ENCODE measurements at regions not wholly inside any gene's neighbourhood (a gene's known extent, or its start where the extent isn't known, plus 50 kb on each side); places are given as distances from the start of the nearest gene placed in this dataset.

DNA sequence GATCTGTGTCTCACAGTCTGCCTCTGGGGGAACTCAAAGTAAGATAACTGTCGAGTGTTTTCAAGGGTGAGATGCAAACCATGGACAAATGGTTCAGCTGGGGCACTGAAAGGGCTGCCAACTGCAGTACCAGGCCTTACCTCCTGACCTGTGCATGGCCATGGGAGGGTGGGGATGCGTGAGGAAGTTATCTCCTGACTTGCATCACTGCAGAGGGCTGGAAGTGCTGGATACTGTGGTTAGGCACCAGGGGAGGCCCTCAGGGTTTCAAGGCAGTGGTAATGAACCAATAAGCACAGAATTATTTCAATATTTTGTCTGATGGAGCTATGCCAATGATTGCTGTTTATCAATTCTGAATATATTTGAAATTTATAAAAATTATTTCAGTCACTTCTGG, 159.2 kb downstream of the CYLD start:
- Histone ChIP-seq H3K27me3 (no peaks in the 10 kb centered on the region), H3K36me3 (no peaks in the 10 kb centered on the region), H3K4me3 (no peak overlapping the region), H3K4me1 (no peaks in the 10 kb centered on the region), H3K27ac (no peak overlapping the region), H3K9me3 (no peaks in the 10 kb centered on the region)
- DNase-seq, result no peak
- no peak for TF ChIP-seq POLR2AphosphoS5 (IDR thresholded peaks at IDR 0.05)
- WGBS, 2 donors (ENCODE audit: low coverage in 1 of 2), result 50 to 65% methylated on average over 1 to 2 of the region's 2 CpGs
- intact Hi-C loops (cut with DNase I; ENCODE audit: low total_unique reads) (no loop called here), in situ Hi-C loops (cut with MboI; ENCODE audit: low pct_ligation_motif_present in 1 of 4, low pct_unique_long_range_greater_than_20kb in 1 of 4, low sequenced_read_pairs in 3 of 4) (no loop called here)

DNA sequence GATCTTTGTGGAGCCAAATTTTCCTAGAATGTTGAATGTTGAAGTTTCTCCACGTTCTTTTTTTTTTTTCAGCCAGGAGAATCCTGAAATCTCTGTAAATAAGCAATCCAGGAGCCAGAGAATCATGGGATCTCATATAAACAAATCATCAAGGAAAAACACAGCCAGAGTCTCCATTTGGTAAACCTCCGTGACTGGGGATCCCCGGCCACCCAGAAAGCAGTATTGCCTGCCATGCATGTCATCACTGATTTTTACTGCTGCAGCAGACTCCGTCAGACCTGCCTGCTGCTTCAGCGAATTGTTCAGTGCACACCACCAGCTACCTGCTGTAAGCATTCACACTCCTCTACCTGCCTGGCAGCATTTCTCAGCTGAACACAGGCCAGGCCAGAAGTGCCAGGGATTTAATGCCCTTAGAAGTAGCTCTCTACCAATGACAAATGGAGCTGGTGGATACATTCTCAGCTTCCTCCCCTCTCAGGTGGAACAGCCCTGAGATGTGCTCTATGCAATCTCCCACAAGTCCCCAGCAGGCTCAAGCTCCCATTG, 158.6 kb downstream of the CYLD start:
- DNase-seq, result no peak
- no peaks in the 10 kb centered on the region for H3K27me3 ChIP-seq
- H3K36me3 ChIP-seq, result no peaks in the 10 kb centered on the region
- in situ Hi-C loops (cut with MboI; ENCODE audit: low pct_ligation_motif_present in 1 of 4, low pct_unique_long_range_greater_than_20kb in 1 of 4, low sequenced_read_pairs in 3 of 4), result no loop called here
- no peaks in the 10 kb centered on the region for H3K9me3 ChIP-seq
- no peak overlapping the region for H3K27ac ChIP-seq
- intact Hi-C loops (cut with DNase I; ENCODE audit: low total_unique reads), result no loop called here
- WGBS, 2 donors (ENCODE audit: low coverage in 1 of 2), result 8 to 46% methylated on average over 1 to 5 of the region's 5 CpGs
- H3K4me1 ChIP-seq, result no peaks in the 10 kb centered on the region
- TF ChIP-seq POLR2AphosphoS5 (IDR thresholded peaks at IDR 0.05) (no peak), EP300 (IDR thresholded peaks at IDR 0.05; ENCODE audit: low read depth) (no peak), POLR2A (IDR thresholded peaks at IDR 0.05) (no peak)
- TF ChIP-seq, protein P1, sequence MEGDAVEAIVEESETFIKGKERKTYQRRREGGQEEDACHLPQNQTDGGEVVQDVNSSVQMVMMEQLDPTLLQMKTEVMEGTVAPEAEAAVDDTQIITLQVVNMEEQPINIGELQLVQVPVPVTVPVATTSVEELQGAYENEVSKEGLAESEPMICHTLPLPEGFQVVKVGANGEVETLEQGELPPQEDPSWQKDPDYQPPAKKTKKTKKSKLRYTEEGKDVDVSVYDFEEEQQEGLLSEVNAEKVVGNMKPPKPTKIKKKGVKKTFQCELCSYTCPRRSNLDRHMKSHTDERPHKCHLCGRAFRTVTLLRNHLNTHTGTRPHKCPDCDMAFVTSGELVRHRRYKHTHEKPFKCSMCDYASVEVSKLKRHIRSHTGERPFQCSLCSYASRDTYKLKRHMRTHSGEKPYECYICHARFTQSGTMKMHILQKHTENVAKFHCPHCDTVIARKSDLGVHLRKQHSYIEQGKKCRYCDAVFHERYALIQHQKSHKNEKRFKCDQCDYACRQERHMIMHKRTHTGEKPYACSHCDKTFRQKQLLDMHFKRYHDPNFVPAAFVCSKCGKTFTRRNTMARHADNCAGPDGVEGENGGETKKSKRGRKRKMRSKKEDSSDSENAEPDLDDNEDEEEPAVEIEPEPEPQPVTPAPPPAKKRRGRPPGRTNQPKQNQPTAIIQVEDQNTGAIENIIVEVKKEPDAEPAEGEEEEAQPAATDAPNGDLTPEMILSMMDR (IDR thresholded peaks at IDR 0.05), result no peak
- H3K4me3 ChIP-seq, result no peak overlapping the region

DNA sequence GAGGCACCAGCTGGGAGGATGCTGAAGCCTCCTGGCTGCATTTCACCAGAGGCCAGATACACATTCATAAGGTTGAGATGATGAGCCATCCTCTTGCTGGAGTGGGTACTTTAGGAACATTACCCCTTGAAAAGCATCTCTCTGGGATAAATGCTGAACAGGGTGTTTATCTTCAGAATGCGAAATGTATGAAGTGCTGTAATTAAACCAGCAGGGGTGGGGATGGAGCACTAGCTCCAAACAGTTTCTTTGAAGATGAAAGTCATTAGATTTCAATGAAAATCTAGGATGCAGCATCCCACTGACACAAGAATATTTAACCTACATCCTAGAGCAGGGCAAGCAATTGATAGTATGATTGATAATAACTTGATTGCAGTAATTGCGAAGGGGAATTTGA, 158.1 kb downstream of the CYLD start:
- H3K27ac ChIP-seq, result no peak overlapping the region
- H3K9me3 ChIP-seq, result no peaks in the 10 kb centered on the region
- 75 to 85% methylated on average over 2 of the region's 2 CpGs for WGBS, 2 donors (ENCODE audit: low coverage in 1 of 2)
- no peak for DNase-seq
- in situ Hi-C loops (cut with MboI; ENCODE audit: low pct_ligation_motif_present in 1 of 4, low pct_unique_long_range_greater_than_20kb in 1 of 4, low sequenced_read_pairs in 3 of 4) (no loop called here), intact Hi-C loops (cut with DNase I; ENCODE audit: low total_unique reads) (no loop called here)
- H3K4me1 ChIP-seq, result no peaks in the 10 kb centered on the region
- no peak overlapping the region for H3K4me3 ChIP-seq
- H3K27me3 ChIP-seq, result no peaks in the 10 kb centered on the region
- H3K36me3 ChIP-seq, result no peaks in the 10 kb centered on the region
- TF ChIP-seq, protein P1 (IDR thresholded peaks at IDR 0.05), result no peak
- no peak for TF ChIP-seq POLR2A (IDR thresholded peaks at IDR 0.05)
- no peak for TF ChIP-seq EP300 (IDR thresholded peaks at IDR 0.05; ENCODE audit: low read depth)
- no peak for TF ChIP-seq POLR2AphosphoS5 (IDR thresholded peaks at IDR 0.05)

DNA sequence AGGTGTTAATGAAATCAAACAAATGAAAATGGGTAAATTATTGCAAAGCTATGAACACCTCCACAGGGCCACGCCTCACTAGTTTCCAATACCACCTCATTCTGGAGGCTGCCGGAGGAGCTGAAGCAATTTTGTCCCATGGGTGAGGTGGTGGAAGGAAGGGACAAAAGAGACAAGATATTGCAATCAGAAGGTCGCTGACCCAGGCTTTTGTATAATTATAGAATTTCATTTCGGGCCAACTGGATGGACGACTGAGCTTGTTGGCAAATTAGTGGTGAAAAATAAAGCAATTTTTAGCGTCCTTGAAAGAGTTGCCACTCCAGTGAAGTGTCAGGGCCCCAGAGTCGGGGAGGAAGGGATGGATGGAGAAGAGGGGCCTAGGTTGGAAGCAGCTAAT, 147.9 kb downstream of the CYLD start:
- no peak overlapping the region for H3K4me3 ChIP-seq
- no peaks in the 10 kb centered on the region for H3K27me3 ChIP-seq
- no peak for TF ChIP-seq POLR2A (IDR thresholded peaks at IDR 0.05)
- TF ChIP-seq, protein P1 (IDR thresholded peaks at IDR 0.05), result no peak
- TF ChIP-seq POLR2AphosphoS5 (IDR thresholded peaks at IDR 0.05), result no peak
- TF ChIP-seq EP300 (IDR thresholded peaks at IDR 0.05; ENCODE audit: low read depth), result no peak
- no peaks in the 10 kb centered on the region for H3K9me3 ChIP-seq
- H3K36me3 ChIP-seq, result no peaks in the 10 kb centered on the region
- H3K4me1 ChIP-seq, result no peaks in the 10 kb centered on the region
- in situ Hi-C loops (cut with MboI; ENCODE audit: low pct_ligation_motif_present in 1 of 4, low pct_unique_long_range_greater_than_20kb in 1 of 4, low sequenced_read_pairs in 3 of 4), result no loop called here
- 69 to 73% methylated on average over 5 to 7 of the region's 7 CpGs for WGBS, 2 donors (ENCODE audit: low coverage in 1 of 2)
- H3K27ac ChIP-seq, result no peak overlapping the region
- intact Hi-C loops (cut with DNase I; ENCODE audit: low total_unique reads), result no loop called here
- DNase-seq, result no peak

DNA sequence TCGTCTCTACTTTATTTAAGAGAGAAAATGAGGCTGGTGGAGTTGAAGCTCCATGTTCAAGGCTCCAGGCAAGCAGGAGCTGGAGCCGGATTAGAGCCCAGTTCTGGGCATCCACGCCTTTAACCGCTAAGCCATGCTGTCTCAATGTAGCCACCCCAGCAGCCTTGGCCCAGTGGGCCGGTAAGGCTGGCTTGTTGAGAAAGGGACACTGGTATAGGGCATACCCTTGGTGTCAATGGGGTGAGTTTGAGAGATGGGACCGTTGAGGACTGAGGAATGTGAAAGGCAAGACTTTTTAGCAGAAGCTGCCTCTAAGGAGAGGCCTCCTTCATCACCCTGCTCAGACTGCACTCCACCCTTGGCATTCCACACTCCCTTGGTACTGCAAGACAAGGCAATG, 147.4 kb downstream of the CYLD start:
- intact Hi-C loops (cut with DNase I; ENCODE audit: low total_unique reads) (no loop called here), in situ Hi-C loops (cut with MboI; ENCODE audit: low pct_ligation_motif_present in 1 of 4, low pct_unique_long_range_greater_than_20kb in 1 of 4, low sequenced_read_pairs in 3 of 4) (no loop called here)
- Histone ChIP-seq H3K36me3 (no peaks in the 10 kb centered on the region), H3K4me1 (no peaks in the 10 kb centered on the region), H3K9me3 (no peaks in the 10 kb centered on the region), H3K27me3 (no peaks in the 10 kb centered on the region), H3K4me3 (no peak overlapping the region), H3K27ac (no peak overlapping the region)
- WGBS, 2 donors (ENCODE audit: low coverage in 1 of 2), result 81 to 100% methylated on average over 1 to 6 of the region's 6 CpGs
- TF ChIP-seq, protein P1 (IDR thresholded peaks at IDR 0.05), result no peak
- TF ChIP-seq EP300 (IDR thresholded peaks at IDR 0.05; ENCODE audit: low read depth) (no peak), POLR2AphosphoS5 (IDR thresholded peaks at IDR 0.05) (no peak), POLR2A (IDR thresholded peaks at IDR 0.05) (no peak)
- DNase-seq, result no peak
